NCI-H446 treated with DMSO at 0.1 percent for 48 hours (cell line): ENCODE measurements at regions not wholly inside any gene's neighbourhood (a gene's known extent, or its start where the extent isn't known, plus 50 kb on each side); places are given as distances from the start of the nearest gene placed in this dataset.
"Not testable (repeated sequence)": the region's sequence is repeated elsewhere in the genome, so short reads cannot be mapped to it uniquely, and the experiment has no call there.

Source experiments
- DNase-seq: peaks from one replicate; lab custom pipeline; 2025; lab: John Stamatoyannopoulos, UW

DNA sequence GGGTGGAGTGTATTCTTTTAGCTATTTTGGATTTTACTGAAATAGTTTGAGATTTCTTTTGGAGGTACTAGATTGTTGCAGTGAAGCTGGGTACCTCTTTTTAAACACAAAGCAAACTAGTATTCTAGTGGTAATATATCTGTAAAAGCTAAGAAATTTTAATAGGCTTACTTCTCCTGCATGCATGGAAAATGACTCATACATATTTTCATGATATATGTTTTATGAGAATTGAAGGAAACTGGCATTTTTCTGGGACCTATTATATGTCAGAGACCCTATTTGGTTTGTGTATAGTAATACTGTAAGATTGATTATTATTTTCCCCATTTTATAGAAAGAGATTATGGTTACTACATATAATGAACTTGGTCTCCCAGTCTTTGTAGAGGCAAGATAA lies 851.0 kb downstream of the DIPK2A start:
- DNase-seq: no peak

DNA sequence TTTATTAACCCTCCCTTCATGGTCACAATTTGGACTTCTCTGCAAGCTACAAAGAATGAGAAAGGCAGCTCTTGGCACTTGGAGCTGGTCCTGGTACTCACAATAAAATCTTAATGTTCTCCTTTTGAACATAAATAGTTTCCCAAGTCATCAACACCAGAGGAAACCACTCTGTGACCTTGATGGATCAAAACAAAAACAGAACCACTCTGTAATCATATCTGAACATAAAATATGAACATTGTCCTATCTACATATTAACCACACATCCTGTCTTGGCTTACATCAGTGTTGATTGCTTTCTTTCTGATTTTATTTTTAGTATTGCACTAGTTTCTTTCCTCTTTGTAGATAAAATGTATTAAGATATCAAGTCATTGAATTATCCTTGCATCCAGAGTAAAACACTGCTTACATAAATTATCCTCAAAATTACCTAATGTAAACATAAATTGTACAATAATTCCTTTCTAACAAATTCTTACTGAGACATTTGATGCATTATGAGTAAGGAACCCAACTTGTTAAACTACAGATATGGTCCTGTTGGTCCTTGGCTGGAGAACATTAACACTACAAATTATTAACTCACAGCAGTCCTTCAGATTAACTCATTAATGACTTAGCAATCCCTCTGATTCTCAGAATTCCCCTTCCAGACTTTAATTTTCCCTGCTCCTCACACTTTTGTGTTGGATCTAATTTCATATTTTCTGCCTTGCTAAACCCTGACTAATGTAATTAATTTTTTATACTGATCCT lies 860.5 kb downstream of the DIPK2A start:
- DNase-seq: no peak

DNA sequence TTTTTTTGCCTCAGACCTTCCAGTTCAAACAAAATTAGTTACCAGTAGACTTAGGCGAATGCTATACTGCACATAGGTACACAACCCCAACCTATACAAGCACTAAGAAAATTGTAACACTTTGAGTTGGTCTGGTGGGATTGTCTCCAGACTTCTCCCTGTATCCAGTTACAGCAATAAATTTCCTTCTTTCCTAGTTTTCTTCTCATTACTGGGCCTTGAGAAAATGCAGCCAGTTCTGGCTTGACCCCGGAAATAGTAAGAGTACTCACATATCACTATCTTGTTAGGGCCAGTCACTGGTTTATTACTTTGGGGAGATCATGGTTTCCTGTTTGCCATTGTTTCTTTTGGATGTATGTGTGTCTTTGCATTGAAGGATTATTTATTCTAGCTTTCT lies 868.4 kb downstream of the DIPK2A start:
- no peak for DNase-seq

DNA sequence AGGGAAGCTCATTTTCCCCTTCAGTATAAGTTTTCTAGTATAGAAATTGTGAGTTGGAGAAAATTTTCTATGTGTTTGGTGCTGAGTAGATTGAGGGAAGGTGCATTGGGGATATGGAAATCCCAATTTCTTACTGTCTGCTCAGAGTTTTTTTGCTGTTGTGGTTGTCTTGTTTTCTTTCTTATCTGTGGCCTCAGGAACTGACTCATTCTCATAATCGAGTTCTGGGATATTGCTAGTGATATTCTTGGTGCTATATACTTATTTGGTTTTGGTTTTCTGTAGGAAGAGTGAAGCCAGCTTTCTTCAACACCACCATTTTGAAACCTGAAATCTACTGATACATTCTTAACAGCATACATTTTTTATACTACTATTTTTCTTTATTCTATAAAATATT lies 869.2 kb downstream of the DIPK2A start:
- DNase-seq: no peak

DNA sequence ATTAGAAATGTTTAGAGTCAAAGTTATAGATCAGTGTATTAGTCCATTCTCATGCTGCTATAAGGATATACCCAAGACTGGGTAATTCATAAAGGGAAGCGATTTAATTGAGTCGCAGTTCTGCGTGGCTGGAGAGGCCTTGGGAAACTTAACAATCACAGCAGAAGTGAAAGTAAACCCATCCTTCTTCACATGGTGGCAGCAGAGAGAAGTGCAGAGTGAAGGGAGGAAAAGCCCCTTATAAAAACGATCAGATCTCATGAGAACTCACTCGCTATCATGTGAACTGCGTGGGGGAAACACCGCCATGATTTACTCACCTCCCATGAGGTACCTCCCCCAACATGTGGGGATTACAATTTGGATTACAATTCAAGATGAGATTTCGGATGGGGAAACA lies 871.5 kb downstream of the DIPK2A start:
- DNase-seq: no peak

DNA sequence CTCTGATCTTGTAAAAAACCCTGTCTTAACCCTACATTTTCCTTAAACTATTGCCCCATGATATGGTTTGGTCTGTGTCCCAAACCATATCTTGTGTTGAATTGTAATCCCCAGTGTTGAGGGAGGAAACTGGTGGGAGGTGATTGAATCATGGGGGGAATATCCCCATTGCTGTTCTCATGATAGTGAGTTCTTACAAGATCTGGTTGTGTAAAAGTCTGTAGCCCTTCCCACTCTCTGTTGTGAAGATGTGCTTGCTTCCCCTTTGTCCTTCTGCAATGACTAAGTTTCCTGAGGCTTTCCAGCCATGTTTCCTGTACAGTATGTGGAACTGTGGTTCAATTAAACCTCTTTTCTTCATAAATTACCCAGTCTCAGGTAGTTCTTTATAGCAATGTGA lies 881.4 kb downstream of the DIPK2A start:
- no peak for DNase-seq

DNA sequence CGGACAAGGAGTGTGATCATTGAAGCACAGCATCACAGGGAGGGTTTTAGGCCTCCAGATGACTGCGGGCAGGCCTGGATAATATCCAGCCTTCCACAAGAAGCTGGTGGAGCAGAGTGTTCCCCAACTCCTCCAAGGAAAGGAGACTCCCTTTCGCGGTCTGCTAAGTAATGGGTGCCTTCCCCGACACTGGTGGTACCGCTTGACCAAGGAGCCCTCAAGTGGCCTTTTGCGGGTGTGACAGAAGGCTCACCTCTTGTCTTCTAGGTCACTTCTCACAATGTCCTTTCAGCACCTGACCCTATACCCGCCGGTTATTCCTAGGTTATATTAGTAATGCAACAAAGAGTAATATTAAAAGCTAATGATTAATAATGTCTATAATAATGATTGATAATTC lies 882.4 kb downstream of the DIPK2A start:
- not testable (repeated sequence) for DNase-seq

DNA sequence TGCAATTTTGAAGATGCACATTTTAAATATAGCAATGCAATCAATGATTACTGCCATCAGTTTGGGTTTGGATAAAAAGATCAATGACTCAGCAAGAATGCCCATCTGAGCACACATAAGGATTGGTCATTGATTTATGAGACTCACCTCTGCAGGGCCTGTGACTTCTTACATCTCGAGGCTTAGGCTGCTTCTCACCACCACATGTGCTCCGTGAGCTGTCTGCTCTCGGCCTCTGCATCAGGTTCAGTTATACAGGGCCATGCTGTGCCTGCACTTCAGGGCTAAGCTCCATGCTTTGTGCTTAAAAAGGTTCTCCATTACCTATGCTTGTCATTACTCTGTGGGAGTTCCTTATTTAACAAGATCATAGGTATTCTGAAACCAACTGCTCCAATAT lies 887.5 kb downstream of the DIPK2A start:
- no peak for DNase-seq

DNA sequence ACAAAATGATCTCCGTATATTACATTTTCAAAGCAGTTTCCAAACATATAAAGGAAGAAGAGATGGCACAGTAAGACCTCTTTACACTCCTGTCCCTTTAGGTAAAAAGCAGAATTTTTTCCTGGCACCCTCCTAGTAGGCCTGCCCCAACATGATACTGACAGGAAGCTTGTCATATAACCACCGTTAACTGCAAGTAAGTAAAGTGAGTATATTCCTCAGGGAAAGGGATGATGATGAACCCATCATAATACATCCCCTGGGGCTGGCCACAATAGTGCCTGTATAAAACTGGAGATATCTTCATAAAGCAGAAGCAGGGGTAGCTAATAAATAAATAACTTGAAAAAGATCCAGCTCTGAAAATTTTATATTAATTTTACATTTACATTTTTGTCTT lies 893.0 kb downstream of the DIPK2A start:
- DNase-seq: no peak

DNA sequence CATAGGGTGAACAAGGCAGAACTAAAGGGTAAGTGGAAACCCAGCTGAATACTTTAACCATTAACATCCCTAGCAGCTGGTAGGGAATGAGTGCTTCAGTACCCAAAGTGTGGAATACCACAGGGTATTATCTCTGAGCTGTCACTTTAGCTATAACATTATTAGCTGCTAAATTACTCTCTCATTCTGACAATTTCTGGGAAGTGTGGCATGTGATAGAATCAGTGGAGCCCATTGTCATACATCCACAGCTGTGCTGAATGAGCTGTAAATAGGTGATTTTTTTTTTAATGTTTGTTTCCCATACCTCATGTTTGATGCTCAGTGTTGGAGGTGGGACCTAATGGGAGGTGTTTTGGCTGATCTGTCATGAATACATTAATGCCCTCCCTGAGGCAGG lies 894.3 kb downstream of the DIPK2A start:
- no peak for DNase-seq

DNA sequence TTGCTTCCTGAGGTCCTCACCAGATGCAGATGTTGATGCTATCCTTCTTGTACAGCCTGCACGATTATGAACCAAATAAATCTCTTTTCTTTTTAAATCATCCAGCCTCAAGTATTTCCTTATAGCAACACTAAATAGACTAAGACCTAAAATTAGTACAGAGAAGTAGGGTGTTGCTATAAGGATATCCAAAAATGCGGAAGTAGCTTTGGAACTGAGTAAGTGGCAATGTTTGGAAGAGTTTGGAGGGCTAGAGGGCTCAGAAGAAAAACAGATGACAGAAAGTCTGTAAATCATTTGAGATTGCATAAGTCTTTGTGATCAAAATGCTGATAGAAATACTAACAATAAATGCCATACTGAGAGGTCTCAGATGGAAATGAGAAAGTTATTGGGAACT lies 894.9 kb downstream of the DIPK2A start:
- DNase-seq: no peak

DNA sequence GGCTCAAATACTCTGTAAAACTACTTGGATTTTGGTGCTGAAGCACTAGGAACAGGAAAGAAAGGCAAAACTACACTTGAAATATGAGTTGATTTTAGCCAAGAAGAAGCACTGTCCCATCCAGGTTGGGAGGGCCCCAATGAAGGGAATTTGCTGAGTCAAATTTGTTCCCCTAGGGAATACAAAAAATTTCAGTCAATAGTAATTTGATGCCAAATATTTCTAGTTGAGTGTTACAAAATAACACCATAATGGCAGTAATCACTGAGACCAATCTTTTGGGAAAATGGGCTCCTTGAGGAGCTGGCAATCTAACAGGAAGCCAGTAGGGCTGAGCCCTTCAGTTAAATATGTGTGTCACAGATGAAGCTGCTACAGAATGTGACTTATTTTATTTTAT lies 896.9 kb downstream of the DIPK2A start:
- DNase-seq: no peak

DNA sequence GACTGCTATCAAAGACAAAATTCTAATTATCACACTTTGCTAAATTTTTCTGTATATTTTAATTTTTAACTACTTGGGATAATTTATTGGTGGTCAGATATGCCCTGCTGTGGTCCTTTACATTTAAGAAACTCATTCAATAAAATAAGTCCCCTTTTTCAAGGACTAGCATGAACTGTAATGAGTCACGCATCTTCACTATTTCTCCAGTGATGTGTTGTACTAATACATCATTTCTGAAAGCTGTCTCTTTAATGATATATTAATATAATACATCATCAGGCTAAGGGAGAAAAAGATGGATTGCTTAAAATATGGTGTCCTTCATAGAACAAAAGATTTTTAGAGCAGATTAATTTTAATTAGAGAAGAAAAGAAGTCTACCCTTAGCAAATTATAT lies 901.4 kb downstream of the DIPK2A start:
- no peak for DNase-seq

DNA sequence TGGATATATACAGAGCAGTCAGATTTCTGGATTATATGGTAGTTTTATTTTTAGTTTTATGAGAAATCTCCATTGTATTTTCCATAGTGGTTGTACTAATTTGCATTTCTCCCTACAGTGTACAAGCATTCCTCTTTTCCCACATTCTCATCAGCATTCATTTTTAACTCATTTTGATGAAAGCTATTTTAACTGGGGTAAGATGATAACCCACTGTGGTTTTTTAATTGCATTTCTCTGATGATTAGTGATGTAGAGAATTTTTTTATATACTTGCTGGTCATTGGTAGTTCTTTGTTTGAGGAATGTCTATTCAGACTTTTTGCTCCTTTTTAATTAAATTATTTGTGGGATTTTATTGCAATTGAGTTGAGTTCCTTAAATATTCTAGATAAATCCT lies 903.6 kb downstream of the DIPK2A start:
- no peak for DNase-seq

DNA sequence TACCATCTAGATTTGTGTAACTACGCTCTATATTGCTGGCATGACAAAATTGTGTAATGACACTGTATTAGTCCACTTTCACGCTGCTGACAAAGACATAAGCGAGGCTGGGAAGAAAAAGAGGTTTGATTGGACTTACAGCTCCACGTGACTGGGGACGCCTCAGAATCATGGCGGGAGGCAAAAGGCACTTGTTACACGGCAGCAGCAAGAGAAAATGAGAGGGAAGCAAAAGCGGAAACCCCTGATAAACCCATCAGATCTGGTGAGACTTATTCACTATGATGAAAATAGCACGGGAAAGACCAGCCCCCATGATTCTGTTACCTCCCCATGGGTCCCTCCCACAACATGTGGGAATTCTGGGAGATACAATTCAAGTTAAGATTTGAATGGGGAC lies 905.7 kb downstream of the DIPK2A start:
- no peak for DNase-seq

DNA sequence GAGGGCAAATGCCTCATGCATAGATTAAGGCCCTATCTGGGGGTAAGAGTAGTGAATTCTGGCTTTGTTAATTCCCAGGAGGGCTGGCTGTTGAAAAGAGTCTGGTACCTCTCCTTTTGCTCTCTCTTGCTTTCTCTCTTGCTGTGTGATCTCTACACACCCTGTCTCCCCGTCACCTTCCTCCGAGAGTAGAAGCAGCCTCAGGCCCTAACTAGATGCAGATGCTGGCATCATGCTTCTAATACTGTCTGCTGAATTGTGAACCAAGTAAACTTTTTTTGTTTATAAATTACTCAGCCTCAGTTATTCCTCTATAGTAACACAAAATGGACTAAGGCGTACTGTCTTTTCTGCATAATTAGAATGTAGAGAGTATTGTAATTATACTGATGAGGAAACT lies 908.1 kb downstream of the DIPK2A start:
- DNase-seq: no peak

DNA sequence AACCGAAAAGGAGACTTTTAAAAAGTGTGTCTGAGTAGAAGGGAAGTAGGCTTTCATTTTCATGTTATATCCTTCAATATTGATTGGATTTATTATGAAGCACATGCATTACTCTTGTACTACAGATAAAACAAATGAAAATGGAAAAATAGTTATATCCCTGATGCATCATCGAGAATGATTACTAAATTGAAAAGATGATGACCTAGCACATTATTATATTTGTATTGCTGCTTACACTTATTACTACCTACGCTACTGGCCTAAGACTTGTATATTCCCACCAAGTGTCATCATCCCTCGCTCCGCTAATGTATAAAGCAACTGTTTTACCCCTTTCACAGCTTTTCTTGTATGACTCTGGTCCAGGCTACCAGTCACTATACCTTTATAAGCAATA lies 922.4 kb downstream of the DIPK2A start:
- DNase-seq: no peak

DNA sequence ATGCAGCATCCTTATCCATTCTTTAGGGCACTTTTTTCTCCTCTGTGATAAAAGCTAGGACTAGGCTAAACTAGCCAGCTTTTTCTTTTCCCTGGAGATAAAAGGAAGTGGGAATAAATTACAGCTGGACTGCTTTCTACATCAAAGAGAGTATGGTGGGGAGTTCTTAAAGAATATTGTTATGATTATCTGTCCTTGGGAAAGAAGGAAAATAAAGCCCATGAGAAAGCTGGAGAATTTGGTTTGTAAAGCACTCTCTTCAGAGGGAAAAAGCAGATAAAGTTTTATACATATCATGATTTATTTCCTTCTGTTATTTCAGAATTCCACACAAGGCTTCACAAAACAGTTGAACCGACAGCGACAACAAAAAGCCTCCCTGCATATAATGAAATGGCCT lies 923.0 kb downstream of the DIPK2A start:
- DNase-seq: no peak

DNA sequence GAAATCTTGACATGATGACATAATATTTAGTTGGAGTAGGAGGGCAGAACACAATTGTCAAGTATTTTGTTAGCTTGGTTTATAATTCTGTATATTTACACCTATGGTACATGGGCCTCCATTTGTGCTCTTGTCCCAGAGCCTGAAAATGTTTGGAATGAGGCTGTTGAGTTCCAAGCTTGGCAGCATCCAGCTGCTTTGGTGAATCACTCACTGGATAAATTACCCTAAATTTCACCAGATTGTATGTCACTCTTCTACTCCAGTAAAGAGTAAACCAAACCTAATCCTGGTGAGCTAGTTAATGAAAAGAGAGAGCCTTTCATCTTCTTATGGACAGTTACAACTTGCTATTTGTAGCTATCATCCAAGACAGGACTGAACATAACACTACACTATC lies 928.7 kb downstream of the DIPK2A start:
- peak; percentile 41 for DNase-seq

DNA sequence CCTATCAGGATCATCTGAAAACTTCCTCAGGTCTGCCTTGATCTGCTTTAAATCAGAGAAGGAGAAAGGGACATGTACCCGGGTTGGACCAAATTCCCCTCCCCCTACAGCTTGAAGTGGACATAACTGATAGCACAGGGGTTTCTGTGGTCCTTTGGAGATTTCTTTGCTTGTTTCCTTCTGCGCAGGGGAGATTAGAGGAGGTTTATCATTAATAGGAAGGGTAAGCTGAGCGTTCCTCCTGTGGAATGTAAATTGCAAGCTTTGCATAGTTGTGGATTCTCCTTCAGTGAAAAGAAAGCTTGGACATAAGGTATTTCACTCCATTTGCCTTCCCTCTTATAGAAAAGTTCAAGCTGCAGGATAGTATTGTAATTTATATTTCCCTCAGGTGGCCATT lies 936.0 kb downstream of the DIPK2A start:
- DNase-seq: not testable (repeated sequence)

DNA sequence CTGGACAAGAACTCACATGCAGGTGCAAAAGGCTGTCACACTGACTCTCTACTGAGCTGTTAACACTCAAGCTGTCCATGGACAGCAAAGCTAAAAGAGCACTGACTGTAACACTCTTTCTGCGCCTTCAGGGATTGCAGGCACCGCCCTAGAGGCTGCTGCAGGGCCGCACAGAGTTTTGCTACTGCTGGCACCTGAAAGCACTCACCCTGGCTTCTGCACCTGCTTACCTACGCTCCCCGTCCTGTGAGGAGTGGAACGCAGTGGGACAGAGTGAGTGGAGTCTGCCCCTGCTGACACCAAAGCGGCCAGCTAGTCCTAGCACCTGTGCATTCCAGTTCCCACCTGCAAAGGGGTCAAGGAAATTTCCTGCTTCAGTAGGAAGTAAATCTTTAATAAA lies 941.3 kb downstream of the DIPK2A start:
- DNase-seq: no peak

DNA sequence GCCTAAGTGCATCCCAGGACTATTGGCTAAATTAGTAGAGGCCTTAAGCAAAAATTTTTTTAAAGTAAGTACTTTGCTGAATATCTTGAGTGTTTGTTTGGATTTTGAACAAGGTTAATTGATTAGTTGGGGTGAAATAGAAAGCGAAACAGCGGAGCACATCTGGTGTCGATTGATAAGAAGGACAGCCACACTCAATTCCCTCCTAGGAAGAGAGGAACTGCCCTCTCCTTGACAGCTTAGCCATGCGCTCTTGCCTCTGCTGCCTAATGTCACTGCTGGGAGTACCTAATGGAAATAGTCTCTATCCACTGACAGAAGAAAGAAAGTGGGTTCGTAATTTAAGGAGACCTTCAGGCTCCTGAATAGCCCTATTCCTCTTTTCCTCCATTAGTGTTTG lies 943.6 kb downstream of the DIPK2A start:
- DNase-seq: no peak

DNA sequence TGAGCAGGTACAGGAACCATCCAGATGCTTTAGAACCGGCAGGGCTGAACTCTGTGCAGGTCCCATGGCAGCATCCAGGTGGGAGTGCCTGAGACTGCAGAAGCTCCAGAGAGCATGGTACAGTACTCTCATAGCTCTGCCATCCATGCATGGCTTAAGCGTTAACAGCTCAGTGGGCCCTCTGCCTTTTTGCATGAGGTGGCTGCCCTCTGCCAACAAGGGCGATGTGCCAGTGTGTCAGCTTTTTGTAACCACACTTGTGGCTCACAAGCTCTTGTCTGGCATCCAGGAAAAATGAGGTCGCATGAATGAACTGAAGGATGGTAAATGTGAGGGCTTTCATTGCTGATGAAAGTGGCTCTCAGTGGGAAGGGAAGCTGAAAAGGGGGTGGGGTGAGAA lies 950.1 kb downstream of the DIPK2A start:
- DNase-seq: peak; percentile 78

DNA sequence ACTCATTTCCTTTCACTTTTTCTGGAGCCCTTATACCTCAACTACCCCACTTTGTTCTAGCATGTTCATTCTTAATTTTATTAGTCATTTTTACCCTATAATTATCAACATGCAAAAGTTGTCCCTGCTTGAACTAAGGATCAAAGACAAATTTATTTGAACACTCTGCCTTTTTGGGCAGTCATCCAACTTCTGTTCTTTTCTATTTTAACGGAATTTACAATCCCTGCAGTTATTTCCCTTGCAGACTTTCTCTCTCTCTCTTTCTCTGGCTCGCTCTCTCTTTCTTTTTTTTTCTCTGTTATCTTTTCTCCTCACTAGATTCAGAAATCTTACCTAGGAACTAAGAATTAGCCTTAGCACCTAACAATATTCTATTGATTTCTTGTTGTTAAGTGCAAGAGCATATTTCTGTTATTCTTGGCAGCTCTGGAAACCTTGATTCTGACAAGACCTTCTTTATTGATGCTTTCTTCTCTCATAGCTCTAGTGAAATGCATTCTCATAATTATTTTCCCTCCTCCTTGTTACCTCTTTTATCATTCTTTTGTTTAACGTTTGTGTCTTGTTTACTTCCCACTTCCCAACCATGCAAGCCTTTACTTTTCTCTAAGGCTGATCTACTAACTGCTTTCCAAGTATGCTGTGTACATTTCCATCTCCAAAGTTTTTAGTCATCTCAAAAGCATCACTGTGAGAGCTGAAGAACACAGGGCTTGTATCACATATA lies 951.6 kb downstream of the DIPK2A start:
- DNase-seq: no peak
